ENCODE measurements at regions not wholly inside any gene's neighbourhood (a gene's known extent, or its start where the extent isn't known, plus 50 kb on each side); places are given as distances from the start of the nearest gene placed in this dataset.

DNA sequence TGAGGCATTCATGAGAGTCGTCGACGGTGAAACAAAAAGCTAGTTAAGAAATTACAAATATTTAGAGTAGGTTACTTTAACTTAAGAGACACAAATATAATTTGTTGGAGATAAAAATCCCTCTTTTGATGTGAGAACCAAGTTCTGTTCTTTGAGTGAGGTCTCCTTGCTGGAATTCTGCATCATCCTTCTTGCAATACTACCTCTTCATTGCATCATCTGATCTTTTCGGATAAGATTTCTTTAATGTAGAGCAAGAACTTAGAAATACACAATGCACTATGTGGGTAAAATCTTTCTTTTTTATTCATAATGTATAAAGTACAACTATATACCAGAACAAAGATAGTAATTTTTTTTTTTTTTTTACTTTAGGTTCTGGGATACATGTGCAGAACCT is 118.4 kb downstream of the ARL4C start:
- Histone ChIP-seq H3K9me3 (no peaks in the 10 kb centered on the region), H3K27ac (no peak overlapping the region), H3K4me1 (no peaks in the 10 kb centered on the region), H3K36me3 (no peaks in the 10 kb centered on the region), H3K27me3 (no peaks in the 10 kb centered on the region), H3K4me3 (replicated peaks in 1 of 3) (no peak overlapping the region)
- TF ChIP-seq, protein P1, sequence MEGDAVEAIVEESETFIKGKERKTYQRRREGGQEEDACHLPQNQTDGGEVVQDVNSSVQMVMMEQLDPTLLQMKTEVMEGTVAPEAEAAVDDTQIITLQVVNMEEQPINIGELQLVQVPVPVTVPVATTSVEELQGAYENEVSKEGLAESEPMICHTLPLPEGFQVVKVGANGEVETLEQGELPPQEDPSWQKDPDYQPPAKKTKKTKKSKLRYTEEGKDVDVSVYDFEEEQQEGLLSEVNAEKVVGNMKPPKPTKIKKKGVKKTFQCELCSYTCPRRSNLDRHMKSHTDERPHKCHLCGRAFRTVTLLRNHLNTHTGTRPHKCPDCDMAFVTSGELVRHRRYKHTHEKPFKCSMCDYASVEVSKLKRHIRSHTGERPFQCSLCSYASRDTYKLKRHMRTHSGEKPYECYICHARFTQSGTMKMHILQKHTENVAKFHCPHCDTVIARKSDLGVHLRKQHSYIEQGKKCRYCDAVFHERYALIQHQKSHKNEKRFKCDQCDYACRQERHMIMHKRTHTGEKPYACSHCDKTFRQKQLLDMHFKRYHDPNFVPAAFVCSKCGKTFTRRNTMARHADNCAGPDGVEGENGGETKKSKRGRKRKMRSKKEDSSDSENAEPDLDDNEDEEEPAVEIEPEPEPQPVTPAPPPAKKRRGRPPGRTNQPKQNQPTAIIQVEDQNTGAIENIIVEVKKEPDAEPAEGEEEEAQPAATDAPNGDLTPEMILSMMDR (IDR thresholded peaks at IDR 0.05), result no peak
- no peak for TF ChIP-seq POLR2A (IDR thresholded peaks at IDR 0.05)
- no peak for DNase-seq
- intact Hi-C loops (cut with DNase I), result no loop called here
- WGBS, 2 donors, result 69 to 74% methylated on average over 4 of the region's 4 CpGs

DNA sequence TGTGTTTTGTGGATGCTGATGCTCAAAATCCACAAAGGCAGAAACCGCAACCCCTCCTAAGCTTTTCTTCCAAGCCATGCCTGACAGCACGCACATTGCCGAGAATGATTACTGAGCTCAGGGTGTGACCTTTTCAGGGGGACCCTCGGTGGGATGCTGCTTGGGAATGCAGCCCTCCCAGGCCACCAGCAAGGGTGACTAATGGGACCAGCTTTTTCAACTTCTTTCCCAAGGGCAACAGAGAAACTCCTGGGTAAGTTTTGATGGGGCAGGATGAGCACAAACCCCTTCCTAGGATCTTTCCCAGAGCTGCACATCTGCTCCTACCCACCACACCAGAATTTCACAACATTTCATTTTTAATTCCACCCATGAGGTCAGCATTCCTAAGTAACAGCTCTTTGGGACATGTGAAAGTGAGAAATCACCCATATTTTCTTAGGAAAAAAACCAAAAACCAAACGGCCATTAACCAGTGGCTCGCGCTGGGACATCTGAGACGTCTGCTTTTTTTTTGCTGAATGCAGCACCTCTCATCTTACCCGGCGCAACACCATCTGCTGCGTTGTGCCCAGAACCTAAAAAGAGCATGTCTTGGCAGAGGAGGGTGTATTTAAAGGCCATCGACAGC is 119.0 kb downstream of the ARL4C start:
- 33 to 48% methylated on average over 12 of the region's 12 CpGs for WGBS, 2 donors
- no peaks in the 10 kb centered on the region for H3K27me3 ChIP-seq
- intact Hi-C loops (cut with DNase I), result no loop called here

DNA sequence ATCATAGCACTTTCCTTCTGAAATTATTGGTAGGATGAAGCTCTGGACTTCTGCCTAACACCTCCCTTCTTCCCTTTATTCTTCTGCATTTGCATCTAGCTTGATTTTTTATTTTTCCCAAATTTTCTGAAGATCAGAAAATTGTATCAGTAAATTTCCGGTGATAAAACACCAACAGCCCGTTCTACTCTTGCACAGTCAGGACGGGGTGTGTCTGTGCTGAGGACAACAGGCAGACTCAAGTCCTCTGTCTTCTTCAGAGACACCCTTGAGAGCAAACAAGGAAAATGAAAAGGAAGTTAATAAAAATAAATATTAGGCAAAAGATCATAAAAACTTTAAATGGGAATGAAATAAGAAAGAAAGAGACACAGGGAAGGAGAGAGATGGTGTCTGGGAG is 120.7 kb downstream of the ARL4C start:
- no peak for DNase-seq
- WGBS, 2 donors, result 91 to 94% methylated on average over 3 of the region's 3 CpGs
- intact Hi-C loops (cut with DNase I), result no loop called here
- Histone ChIP-seq H3K36me3 (no peaks in the 10 kb centered on the region), H3K4me3 (replicated peaks in 1 of 3) (no peak overlapping the region), H3K4me1 (no peaks in the 10 kb centered on the region), H3K27me3 (no peaks in the 10 kb centered on the region), H3K9me3 (no peaks in the 10 kb centered on the region), H3K27ac (no peak overlapping the region)
- TF ChIP-seq, protein P1 (IDR thresholded peaks at IDR 0.05), result no peak
- TF ChIP-seq POLR2A (IDR thresholded peaks at IDR 0.05), result no peak

More for the DNA sequence above, 119.0 kb downstream of the ARL4C start:
- Histone ChIP-seq H3K4me1 (no peaks in the 10 kb centered on the region), H3K27ac (no peak overlapping the region), H3K4me3 (replicated peaks in 1 of 3) (no peak overlapping the region), H3K36me3 (no peaks in the 10 kb centered on the region), H3K9me3 (no peaks in the 10 kb centered on the region)
- TF ChIP-seq, protein P1 (IDR thresholded peaks at IDR 0.05), result no peak
- TF ChIP-seq POLR2A (IDR thresholded peaks at IDR 0.05), result no peak
- DNase-seq, result no peak

DNA sequence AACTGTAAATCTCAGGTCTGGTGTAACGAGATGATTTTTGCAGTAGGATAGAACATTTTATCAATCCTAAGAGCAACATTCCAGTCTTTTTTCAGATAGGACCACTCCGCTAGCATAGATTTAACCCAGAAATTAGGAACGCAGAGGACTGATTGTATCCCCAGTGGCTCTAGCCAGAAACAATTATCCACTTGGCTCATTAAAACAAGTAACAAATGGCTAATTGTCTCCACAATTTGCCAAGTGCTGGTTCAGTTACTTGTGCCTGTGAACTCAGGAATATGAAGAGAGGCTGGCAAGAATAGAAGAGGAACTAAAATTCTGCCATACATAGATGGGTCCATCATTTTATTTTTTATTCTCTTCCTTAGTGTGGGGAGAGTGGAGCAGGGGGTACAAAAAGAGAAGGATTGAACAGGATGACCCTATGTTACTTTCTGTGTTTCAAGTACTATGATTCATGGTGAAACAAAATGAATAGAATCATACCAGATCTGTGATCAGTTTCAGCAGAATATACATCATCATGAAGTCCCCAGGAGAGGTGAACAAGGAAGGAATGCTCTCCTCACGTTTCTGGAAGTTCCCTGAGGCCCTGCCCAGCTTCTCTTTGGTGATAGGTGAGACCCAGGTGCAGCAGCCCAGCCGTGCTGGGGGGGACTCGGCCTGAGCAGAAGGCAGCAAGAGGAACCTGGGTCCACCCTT is 121.6 kb downstream of the ARL4C start:
- intact Hi-C loops (cut with DNase I), result no loop called here
- no peak overlapping the region for H3K4me3 ChIP-seq (replicated peaks in 1 of 3)
- H3K36me3 ChIP-seq, result no peaks in the 10 kb centered on the region
- WGBS, 2 donors, result 77 to 82% methylated on average over 6 of the region's 6 CpGs
- H3K27me3 ChIP-seq, result no peaks in the 10 kb centered on the region
- TF ChIP-seq POLR2A (IDR thresholded peaks at IDR 0.05), result no peak
- TF ChIP-seq, protein P1 (IDR thresholded peaks at IDR 0.05), result no peak
- H3K9me3 ChIP-seq, result no peaks in the 10 kb centered on the region
- no peaks in the 10 kb centered on the region for H3K4me1 ChIP-seq
- no peak overlapping the region for H3K27ac ChIP-seq
- no peak for DNase-seq

DNA sequence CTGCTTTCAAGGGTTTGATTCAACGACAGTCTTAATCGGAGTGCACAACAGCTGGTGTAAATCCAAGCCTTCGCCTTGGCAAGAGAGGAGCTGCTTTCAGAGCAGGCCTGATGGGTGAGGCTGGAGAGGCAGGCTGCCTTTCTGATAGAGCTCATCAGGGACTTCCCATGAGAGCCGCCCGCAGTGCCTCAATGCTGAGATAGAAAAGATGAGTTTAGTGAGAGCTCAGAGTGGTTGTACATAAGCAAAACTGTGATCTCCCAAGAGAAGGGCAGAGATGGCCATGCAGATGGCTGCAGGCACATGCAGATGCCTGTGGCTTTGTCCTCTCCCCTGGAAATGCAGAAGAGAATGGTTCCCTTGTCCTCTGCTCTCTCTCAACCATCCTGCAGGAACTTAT is 122.1 kb downstream of the ARL4C start:
- Histone ChIP-seq H3K4me1 (no peaks in the 10 kb centered on the region), H3K27ac (no peak overlapping the region), H3K4me3 (replicated peaks in 1 of 3) (no peak overlapping the region), H3K27me3 (no peaks in the 10 kb centered on the region), H3K9me3 (no peaks in the 10 kb centered on the region), H3K36me3 (no peaks in the 10 kb centered on the region)
- intact Hi-C loops (cut with DNase I), result no loop called here
- DNase-seq, result no peak
- TF ChIP-seq, protein P1 (IDR thresholded peaks at IDR 0.05), result no peak
- TF ChIP-seq POLR2A (IDR thresholded peaks at IDR 0.05), result no peak
- 78 to 93% methylated on average over 5 of the region's 5 CpGs for WGBS, 2 donors

All from thyroid gland (tissue), 4 donors.